ENCODE measurements at regions not wholly inside any gene's neighbourhood (a gene's known extent, or its start where the extent isn't known, plus 50 kb on each side); places are given as distances from the start of the nearest gene placed in this dataset.
A peak's percentile ranks its signal among the peaks of the same experiment; 100 is the strongest.
"Not testable (repeated sequence)": the region's sequence is repeated elsewhere in the genome, so short reads cannot be mapped to it uniquely, and the experiment has no call there.

DNA sequence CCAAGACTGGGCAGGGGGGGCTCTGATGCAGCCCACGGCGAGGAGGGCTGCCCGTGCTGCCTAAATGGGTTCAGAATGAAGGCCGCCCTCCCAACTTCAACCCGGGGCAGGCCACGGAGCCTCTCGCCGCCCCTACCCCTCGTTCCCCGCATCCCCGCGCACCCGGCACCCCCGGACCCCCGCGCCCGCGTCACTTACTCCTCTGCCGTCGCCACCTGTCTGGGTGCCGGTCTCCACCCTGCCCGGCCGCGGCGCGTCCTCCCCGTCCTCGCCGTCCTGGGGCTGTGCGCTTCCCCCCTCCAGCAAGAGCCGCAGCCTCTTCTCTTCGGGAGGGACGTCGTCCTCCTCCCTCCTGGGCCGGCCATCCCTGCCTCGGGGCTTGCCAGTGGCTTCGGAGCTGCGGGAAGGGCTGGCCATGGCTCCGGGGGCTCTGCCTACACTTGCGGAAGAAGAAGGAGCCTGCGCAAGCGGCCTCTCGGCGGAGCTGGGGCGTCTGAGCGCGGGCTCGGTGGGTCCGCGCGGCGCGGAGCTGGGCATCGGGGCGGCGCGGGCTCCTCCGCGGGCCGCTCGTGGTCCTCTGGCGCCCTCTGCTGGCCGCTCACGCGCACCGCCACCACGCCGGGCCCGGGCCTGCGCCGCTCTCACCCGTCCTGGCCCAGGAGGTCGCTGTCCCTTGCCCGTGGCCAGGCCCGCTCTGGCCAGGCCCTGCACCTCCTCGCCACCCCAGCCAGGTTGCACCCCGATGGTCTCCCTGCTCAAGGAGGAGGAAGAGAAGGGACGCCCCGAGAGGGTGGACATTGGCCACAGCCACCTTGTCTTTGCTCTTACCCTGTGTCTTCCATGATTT is 59.3 kb upstream of the CLEC6A start:
- H3K4me1 ChIP-seq (ENCODE audit: control insufficient read depth, insufficient read depth, low read length); H3K27ac ChIP-seq (ENCODE audit: control insufficient read depth, insufficient read depth); FAIRE-seq; SMC1A ChIA-PET (ENCODE audit: uncharacterized antibody, unreplicated experiment); RAD21 ChIA-PET (ENCODE audit: unreplicated experiment); CTCF ChIA-PET; H3K9me3 ChIP-seq (replicated peaks; ENCODE audit: control insufficient read depth, insufficient read depth, low read length); H3K36me3 ChIP-seq (ENCODE audit: control insufficient read depth in 2 of 2, insufficient read depth in 2 of 2, low read length in 1 of 2); H3K4me2 ChIP-seq (ENCODE audit: control insufficient read depth, insufficient read depth); intact Hi-C loops (cut with micrococcal nuclease; ENCODE audit: unreplicated experiment); H3K9ac ChIP-seq (ENCODE audit: control insufficient read depth, insufficient read depth, low read length); H3K79me2 ChIP-seq (ENCODE audit: control insufficient read depth, insufficient read depth, low read length); H3K27me3 ChIP-seq (replicated peaks in 1 of 2; ENCODE audit: control insufficient read depth in 2 of 2, insufficient read depth in 2 of 2, low read length in 1 of 2); POLR2A ChIA-PET; BruUV-seq (replicated peaks); H3K4me3 ChIP-seq; DNase-seq (ENCODE audit: low read depth, low spot score); H4K20me1 ChIP-seq (ENCODE audit: control insufficient read depth, insufficient read depth): not testable (repeated sequence)
- 3% methylated on average over 41 of the region's 79 CpGs for WGBS (ENCODE audit: insufficient coverage, insufficient replicate concordance, low lambda C conversion rate, missing lambda C conversion rate)
- ATAC-seq = peak; percentile 96
- TF ChIP-seq, protein P1, sequence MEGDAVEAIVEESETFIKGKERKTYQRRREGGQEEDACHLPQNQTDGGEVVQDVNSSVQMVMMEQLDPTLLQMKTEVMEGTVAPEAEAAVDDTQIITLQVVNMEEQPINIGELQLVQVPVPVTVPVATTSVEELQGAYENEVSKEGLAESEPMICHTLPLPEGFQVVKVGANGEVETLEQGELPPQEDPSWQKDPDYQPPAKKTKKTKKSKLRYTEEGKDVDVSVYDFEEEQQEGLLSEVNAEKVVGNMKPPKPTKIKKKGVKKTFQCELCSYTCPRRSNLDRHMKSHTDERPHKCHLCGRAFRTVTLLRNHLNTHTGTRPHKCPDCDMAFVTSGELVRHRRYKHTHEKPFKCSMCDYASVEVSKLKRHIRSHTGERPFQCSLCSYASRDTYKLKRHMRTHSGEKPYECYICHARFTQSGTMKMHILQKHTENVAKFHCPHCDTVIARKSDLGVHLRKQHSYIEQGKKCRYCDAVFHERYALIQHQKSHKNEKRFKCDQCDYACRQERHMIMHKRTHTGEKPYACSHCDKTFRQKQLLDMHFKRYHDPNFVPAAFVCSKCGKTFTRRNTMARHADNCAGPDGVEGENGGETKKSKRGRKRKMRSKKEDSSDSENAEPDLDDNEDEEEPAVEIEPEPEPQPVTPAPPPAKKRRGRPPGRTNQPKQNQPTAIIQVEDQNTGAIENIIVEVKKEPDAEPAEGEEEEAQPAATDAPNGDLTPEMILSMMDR (IDR thresholded peaks at IDR 0.05 in 2 of 3, conservative IDR thresholded peaks at IDR 0.05 in 1 of 3; ENCODE audit: control insufficient read depth in 2 of 3, extremely low read depth in 1 of 3, insufficient read depth in 1 of 3, low read depth in 3 of 3, low read length in 3 of 3) = peak; percentile 41 to 45 (median 44); a peak in 5 of 6 replicates
- peak; percentile 37; the same call in 1 of the 2 replicates for TF ChIP-seq RAD21 (IDR thresholded peaks at IDR 0.05; ENCODE audit: insufficient read depth, low read depth, low read length)
- 0 out of 2 replicates have a peak overlapping the region, but pooled peaks have one; percentile 4 for H2AFZ ChIP-seq (ENCODE audit: control insufficient read depth, low read depth, low read length)
- in situ Hi-C loops (cut with MboI) = loop anchor here (25.0 kb wide), 2 partner anchors 109 to 284 kb away; partner anchors contain the start of gene CLEC4A

GRCh38 chr12:8397378-8397777 is 58.4 kb upstream of the CLEC6A start:
- FAIRE-seq; H3K79me2 ChIP-seq (ENCODE audit: control insufficient read depth, insufficient read depth, low read length); H2AFZ ChIP-seq (ENCODE audit: control insufficient read depth, low read depth, low read length); H4K20me1 ChIP-seq (ENCODE audit: control insufficient read depth, insufficient read depth); CTCF ChIA-PET; H3K27me3 ChIP-seq (replicated peaks in 1 of 2; ENCODE audit: control insufficient read depth in 2 of 2, insufficient read depth in 2 of 2, low read length in 1 of 2); RAD21 ChIA-PET (ENCODE audit: unreplicated experiment); H3K36me3 ChIP-seq (ENCODE audit: control insufficient read depth in 2 of 2, insufficient read depth in 2 of 2, low read length in 1 of 2); ATAC-seq; SMC1A ChIA-PET (ENCODE audit: uncharacterized antibody, unreplicated experiment); BruUV-seq (replicated peaks); DNase-seq (ENCODE audit: low read depth, low spot score); H3K9me3 ChIP-seq (replicated peaks; ENCODE audit: control insufficient read depth, insufficient read depth, low read length); H3K27ac ChIP-seq (ENCODE audit: control insufficient read depth, insufficient read depth); H3K4me3 ChIP-seq; POLR2A ChIA-PET; H3K4me2 ChIP-seq (ENCODE audit: control insufficient read depth, insufficient read depth); H3K4me1 ChIP-seq (ENCODE audit: control insufficient read depth, insufficient read depth, low read length); intact Hi-C loops (cut with micrococcal nuclease; ENCODE audit: unreplicated experiment); H3K9ac ChIP-seq (ENCODE audit: control insufficient read depth, insufficient read depth, low read length): not testable (repeated sequence)
- WGBS (ENCODE audit: insufficient coverage, insufficient replicate concordance, low lambda C conversion rate, missing lambda C conversion rate) = 17% methylated on average over 6 of the region's 7 CpGs
- in situ Hi-C loops (cut with MboI) = loop anchor here (25.0 kb wide), 2 partner anchors 110 to 285 kb away; partner anchors contain the start of gene CLEC4A

- H4K20me1 ChIP-seq (ENCODE audit: control insufficient read depth, insufficient read depth); H3K9ac ChIP-seq (ENCODE audit: control insufficient read depth, insufficient read depth, low read length); RAD21 ChIA-PET (ENCODE audit: unreplicated experiment); POLR2A ChIA-PET; FAIRE-seq; BruUV-seq (replicated peaks); H3K4me1 ChIP-seq (ENCODE audit: control insufficient read depth, insufficient read depth, low read length); intact Hi-C loops (cut with micrococcal nuclease; ENCODE audit: unreplicated experiment); H3K27me3 ChIP-seq (replicated peaks in 1 of 2; ENCODE audit: control insufficient read depth in 2 of 2, insufficient read depth in 2 of 2, low read length in 1 of 2); ATAC-seq; CTCF ChIA-PET; H3K4me3 ChIP-seq; H3K9me3 ChIP-seq (replicated peaks; ENCODE audit: control insufficient read depth, insufficient read depth, low read length); H3K79me2 ChIP-seq (ENCODE audit: control insufficient read depth, insufficient read depth, low read length); H3K27ac ChIP-seq (ENCODE audit: control insufficient read depth, insufficient read depth); H2AFZ ChIP-seq (ENCODE audit: control insufficient read depth, low read depth, low read length); H3K36me3 ChIP-seq (ENCODE audit: control insufficient read depth in 2 of 2, insufficient read depth in 2 of 2, low read length in 1 of 2); SMC1A ChIA-PET (ENCODE audit: uncharacterized antibody, unreplicated experiment); H3K4me2 ChIP-seq (ENCODE audit: control insufficient read depth, insufficient read depth); DNase-seq (ENCODE audit: low read depth, low spot score): not testable (repeated sequence)
- 27% methylated on average over 12 of the region's 13 CpGs for WGBS (ENCODE audit: insufficient coverage, insufficient replicate concordance, low lambda C conversion rate, missing lambda C conversion rate)
- in situ Hi-C loops (cut with MboI) = loop anchor here (25.0 kb wide), 2 partner anchors 112 to 287 kb away; partner anchors contain the start of gene CLEC4A
Measured at GRCh38 chr12:8399496-8400034, 56.2 kb upstream of the CLEC6A start.
